HG02763 (cell line): ENCODE measurements at regions not wholly inside any gene's neighbourhood (a gene's known extent, or its start where the extent isn't known, plus 50 kb on each side); places are given as distances from the start of the nearest gene placed in this dataset.
"Not testable (repeated sequence)": the region's sequence is repeated elsewhere in the genome, so short reads cannot be mapped to it uniquely, and the experiment has no call there.

Experiments
- ATAC-seq: cut with Tn5 transposase; IDR thresholded peaks from one replicate; pipeline ENCODE4 v1.9.1; 2021; ENCODE audit warnings: mild to moderate bottlenecking, moderate library complexity; ENCODE audit not compliant: unreplicated experiment

DNA sequence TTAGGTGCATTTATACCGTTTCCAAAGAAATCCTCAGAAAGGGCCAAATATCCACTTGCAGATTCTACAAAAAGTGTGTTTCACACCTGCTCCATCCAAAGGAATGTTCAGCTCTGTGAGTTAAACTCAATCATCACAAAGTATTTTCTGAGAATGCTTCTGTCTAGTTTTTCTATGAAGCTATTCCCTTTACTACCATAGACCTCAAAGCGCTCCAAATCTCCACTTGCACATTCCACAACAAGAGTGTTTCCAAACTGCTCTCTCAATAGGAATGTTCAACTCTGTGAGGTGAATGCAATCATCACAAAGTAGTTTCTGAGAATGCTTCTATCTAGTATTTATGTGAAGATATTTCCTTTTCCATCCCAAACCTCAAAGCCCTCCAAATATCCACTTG lies 412.7 kb upstream of the WSB1 start:
- not testable (repeated sequence) for ATAC-seq

- ATAC-seq, result peak; percentile 53
Measured at GRCh38 chr17:26882097-26882761, 411.7 kb upstream of the WSB1 start.

DNA sequence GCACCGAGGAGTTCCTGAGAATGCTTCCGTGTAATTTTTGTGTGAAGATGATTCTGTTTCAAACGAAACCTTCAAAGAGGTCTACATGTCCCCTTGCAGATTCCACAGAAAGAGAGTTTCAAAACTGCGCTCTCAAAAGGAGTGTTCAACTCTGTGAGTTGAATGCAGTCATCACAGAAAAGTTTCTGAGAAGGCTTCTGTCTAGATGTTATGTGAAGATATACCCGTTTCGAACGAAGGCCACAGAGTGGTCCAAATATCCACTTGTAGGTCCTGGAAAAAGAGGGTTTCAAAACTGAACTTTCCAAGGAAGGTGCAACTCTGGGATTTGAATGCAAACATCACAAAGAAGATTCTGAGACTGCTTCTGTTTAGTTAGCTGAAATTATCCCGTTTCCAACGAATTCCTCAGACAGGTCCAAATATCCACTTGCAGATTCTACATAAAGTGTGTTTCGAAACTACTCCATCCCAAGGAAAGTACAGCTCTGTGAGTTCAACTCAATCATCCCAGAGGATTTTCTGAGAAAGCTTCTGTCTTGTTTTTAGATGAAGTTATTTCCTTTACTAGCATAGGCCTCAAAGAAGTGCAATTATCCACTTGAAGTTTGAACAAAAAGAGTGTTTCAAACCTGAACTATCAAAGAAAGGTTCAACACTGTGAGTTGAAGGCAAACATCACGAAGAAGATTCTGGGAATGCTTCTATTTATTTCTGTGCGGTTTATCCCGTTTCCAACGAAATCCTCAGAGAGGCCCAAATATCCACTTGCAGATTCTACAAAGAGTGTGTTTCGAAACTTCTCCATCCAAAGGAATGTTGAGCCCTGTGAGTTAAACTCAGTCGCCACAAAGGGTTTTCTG lies 409.8 kb upstream of the WSB1 start:
- not testable (repeated sequence) for ATAC-seq

DNA sequence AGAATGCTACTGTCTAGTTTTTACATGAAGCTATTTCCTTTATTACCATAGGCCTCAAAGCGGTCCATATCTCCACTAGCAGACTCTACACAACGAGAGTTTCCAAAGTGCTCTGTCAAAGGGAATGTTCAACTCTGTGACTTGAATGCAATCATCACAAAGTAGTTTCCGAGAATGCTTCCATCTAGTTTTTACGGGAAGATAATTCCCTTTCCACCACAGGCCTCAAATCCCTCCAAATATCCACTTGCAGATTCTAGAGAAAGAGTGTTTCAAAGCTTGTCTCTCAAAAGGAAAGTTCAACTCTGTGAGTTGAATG lies 409.2 kb upstream of the WSB1 start:
- ATAC-seq, result not testable (repeated sequence)

GRCh38 chr17:26885244-26885970 lies 408.5 kb upstream of the WSB1 start:
- ATAC-seq, result not testable (repeated sequence)
